HG03342 (cell line): ENCODE measurements at regions not wholly inside any gene's neighbourhood (a gene's known extent, or its start where the extent isn't known, plus 50 kb on each side); places are given as distances from the start of the nearest gene placed in this dataset.

Experiments used
- ATAC-seq: cut with Tn5 transposase; IDR thresholded peaks from one replicate; pipeline ENCODE4 v1.9.1; 2021; ENCODE audit warnings: mild to moderate bottlenecking, moderate library complexity; ENCODE audit not compliant: unreplicated experiment

GRCh38 chr3:145939431-145939830, 221.6 kb downstream of the PLOD2 start:
- no peak for ATAC-seq

DNA sequence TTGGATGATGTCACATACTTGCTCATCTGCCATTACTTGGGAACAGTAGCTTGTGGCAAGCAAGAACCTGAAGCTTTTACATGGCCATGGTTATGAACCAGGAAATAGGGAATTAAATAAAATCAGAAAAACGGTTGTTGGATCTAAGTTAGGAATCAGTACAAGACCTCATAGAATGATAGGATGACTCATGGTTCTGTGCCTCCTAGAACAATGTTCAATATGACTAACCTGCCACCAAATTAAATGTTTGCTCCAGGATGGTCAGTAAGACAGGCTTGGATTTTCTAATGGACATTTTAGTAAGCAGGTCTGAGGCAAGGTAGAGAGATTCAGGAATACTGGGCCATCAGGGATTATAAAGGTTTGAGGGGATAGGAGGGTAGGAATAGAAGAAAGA, 218.9 kb downstream of the PLOD2 start:
- ATAC-seq: no peak

- ATAC-seq: no peak
These were observed 217.0 kb downstream of the PLOD2 start for GRCh38 chr3:145943952-145944351.

GRCh38 chr3:145951441-145951840, 209.5 kb downstream of the PLOD2 start:
- ATAC-seq: no peak

GRCh38 chr3:145952536-145952935, 208.4 kb downstream of the PLOD2 start:
- ATAC-seq: no peak

DNA sequence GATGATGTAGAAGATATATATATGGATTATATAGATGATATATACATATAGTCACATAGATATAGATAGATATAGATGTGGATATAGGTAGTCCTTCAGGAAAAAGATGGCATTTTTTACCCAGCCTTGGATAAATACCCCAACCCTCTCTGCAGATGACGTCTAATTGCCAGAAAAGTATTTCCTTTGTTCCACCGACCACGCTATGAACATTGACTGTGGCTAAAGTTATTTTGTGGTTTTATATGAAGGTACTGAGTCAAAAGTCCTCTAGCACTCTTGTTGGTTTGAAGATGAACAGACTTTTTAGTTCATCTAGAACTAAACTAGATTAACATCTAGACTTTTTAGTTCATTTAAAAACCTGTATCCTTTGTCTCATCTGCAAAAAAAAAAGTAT, 207.7 kb downstream of the PLOD2 start:
- no peak for ATAC-seq

DNA sequence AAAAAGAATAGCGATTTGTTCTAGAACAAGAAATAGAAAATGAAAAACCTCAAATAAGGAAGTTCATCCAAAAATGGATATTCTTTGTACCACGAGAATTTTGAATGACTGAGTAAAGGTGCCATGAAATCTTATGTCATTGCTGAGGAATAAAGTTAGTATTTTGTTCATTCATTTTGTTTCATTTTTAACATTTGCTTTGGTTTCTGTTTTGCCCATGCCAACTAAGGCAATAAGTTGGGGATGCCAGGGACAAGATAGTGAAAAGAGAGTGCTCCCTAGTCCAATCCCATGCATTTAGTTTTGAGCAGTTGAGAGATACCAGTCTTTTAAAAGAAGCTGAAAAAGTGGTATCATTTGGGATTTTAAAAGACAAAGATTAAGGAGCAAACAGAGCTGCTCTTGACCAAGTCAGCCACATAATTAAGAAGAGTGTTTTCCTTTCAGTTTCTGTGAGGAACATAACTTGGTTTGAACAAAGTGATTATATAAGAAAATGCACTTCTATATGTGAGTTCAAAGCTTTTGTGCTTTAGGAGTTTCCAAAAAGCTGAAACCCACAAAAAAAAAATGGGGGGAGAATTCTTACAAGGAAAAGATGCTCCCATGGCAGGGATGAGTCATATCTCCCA, 201.4 kb downstream of the PLOD2 start:
- peak; percentile 74 for ATAC-seq

- no peak for ATAC-seq
These were observed 197.9 kb downstream of the PLOD2 start for GRCh38 chr3:145963111-145963510.

DNA sequence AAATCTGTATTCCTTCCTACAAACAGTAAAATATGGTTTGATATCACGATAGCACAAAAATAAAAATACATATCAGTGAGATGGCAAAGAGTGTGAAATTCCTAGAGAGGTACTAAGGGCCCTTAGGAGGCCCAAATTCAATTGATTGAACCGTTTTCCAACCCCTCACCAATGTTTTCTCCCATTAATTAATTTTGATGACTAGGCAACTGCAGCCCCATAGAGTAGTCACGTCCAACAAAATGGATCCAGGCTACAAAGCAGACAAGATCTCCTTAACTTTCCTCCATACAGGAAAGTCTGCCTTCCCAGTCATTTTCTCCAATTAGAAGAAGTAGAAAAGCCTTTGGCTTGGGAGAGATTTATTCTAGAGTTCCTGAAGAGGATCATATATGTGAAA, 193.9 kb downstream of the PLOD2 start:
- no peak for ATAC-seq

DNA sequence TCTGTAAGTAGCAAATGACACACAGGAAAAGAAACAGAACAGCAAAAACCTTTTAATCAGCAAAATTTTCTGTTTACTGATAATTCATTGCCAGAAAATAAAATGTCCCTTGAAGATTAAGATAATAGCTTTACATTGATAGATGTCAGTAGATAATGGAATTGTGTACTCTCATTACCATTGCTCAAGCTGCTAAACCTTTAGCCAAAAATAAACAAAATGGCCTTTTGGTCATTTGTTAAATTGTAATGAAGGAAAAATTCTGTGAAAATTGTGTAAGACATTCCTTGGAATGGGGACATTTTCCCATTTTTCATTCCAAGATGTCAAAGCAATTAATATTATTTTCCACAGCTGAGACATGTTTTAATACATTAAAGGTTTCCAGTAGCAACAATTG, 189.8 kb downstream of the PLOD2 start:
- ATAC-seq: no peak

DNA sequence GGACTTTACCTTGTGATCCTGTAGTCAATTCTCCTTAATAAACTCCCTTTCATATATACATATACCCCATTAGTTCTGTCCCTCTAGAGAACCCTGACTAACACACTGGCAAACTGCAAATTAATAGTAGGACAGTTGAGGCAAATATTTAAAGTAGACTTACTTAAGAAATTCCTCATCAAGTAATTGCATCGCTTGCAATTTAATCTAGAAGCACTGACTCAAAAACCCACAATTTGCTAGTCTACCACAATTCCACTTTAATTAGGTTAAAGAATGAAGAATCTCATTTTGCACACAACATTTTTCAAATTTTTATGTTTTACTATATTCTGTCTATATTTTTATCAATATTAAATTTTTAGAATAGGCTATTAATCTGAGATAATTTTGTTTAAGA, 188.1 kb downstream of the PLOD2 start:
- no peak for ATAC-seq

DNA sequence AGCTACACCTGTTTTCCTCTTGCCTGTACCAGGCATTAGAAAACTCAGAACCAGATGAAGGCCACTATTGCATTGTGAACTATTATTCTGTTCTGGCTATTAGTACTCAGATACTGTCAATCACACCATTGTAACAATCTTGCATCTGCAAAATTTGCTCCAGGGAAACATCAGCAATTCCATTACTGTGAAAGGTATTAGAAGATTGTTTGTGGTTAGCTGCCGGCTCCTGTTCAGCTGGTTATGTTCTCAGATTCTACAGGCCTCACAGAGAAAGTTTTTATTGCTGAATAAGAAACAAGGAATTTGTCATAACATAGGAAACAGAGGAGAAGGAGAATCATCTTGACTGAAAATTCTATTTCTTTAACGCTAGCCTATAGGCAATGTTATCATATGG, 179.9 kb downstream of the PLOD2 start:
- ATAC-seq: no peak

DNA sequence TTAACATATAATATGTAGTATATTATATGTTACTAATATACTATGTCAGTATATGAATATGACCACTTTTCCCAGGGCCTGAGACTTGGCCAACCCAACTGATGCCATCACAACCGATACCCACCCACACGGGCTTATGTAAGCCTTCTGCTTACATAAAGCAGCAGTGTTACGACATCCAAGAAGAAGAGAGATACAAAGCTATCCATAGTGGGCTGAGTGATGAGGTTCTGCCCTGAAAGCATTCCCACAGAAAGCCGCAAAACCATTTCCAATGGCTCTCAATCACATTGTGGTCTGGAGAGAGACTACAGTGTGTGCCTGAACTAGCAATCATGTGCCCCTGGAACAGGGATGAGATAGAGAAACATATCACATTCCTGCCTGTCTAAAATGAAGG, 177.9 kb downstream of the PLOD2 start:
- no peak for ATAC-seq
